ENCODE measurements at regions not wholly inside any gene's neighbourhood (a gene's known extent, or its start where the extent isn't known, plus 50 kb on each side); places are given as distances from the start of the nearest gene placed in this dataset.

DNA sequence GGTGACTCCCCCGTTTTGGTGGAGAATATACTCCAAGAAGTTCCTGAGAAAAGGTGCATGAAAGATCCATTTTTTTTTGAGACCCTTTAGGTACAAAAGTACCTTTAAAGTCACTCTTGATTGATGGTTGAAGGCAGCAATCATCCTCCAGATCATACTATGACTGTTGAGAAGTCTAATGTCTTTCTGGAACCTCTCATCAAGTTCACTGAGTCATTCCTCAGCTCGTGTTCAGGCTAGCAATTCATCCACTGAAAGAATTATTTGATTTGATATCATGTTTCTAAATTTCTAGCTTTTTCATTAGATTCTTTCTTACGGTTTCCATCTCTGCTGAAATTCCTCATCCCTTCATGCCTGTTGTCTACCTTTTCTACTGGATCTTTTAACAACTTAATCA, 65.1 kb upstream of the GJB6 start:
- no peak for TF ChIP-seq POLR2A (IDR thresholded peaks at IDR 0.05)
- TF ChIP-seq, protein P1, sequence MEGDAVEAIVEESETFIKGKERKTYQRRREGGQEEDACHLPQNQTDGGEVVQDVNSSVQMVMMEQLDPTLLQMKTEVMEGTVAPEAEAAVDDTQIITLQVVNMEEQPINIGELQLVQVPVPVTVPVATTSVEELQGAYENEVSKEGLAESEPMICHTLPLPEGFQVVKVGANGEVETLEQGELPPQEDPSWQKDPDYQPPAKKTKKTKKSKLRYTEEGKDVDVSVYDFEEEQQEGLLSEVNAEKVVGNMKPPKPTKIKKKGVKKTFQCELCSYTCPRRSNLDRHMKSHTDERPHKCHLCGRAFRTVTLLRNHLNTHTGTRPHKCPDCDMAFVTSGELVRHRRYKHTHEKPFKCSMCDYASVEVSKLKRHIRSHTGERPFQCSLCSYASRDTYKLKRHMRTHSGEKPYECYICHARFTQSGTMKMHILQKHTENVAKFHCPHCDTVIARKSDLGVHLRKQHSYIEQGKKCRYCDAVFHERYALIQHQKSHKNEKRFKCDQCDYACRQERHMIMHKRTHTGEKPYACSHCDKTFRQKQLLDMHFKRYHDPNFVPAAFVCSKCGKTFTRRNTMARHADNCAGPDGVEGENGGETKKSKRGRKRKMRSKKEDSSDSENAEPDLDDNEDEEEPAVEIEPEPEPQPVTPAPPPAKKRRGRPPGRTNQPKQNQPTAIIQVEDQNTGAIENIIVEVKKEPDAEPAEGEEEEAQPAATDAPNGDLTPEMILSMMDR (IDR thresholded peaks at IDR 0.05), result no peak
- TF ChIP-seq POLR2AphosphoS5 (IDR thresholded peaks at IDR 0.05), result no peak
- no peak for TF ChIP-seq EP300 (IDR thresholded peaks at IDR 0.05)

Data from stomach (tissue), 4 donors.